Breast epithelium (tissue), 4 donors: ENCODE measurements at regions not wholly inside any gene's neighbourhood (a gene's known extent, or its start where the extent isn't known, plus 50 kb on each side); places are given as distances from the start of the nearest gene placed in this dataset.

Source experiments
- DNase-seq, 2 donors: peaks; one replicate each; pipeline ENCODE4 v3.0.0-alpha.2; 2019; ENCODE audit warnings: low spot score in 2 of 2
- H3K27ac ChIP-seq, 2 donors: fragments of 200-600 bp; sonication (generic) in 1 of 2; one replicate each; pipeline ENCODE4 v1.5.1; 2016 to 2019; ENCODE audit warnings: mild to moderate bottlenecking in 1 of 2
- H3K27me3 ChIP-seq, 2 donors: fragments of 200-600 bp; sonication (generic) in 1 of 2; one replicate each; pipeline versions ENCODE4 v1.5.1 to v1.6.0; 2017 to 2019; ENCODE audit warnings: control low read depth in 1 of 2, mild to moderate bottlenecking in 1 of 2
- H3K36me3 ChIP-seq: fragments of 200-600 bp; one replicate; pipeline ENCODE4 v1.5.1; 2019
- H3K4me1 ChIP-seq, 2 donors: fragments of 200-600 bp; sonication (generic); one replicate each; pipeline ENCODE4 v1.5.1; 2016 to 2019; ENCODE audit warnings: control low read depth in 1 of 2
- H3K4me3 ChIP-seq, 3 donors: fragments of 200-600 bp; sonication (generic); 1 replicate in 2 of 3; 2 replicates in 1 of 3; pipeline ENCODE4 v1.5.1; 2016 to 2019; ENCODE audit warnings: mild to moderate bottlenecking in 3 of 3, moderate library complexity in 2 of 3
- H3K9me3 ChIP-seq, 2 donors: fragments of 200-600 bp; sonication (generic) in 1 of 2; one replicate each; pipeline ENCODE4 v1.5.1; 2016 to 2019; ENCODE audit warnings: control low read depth in 1 of 2
- POLR2A ChIP-seq: fragments of 450-650 bp; IDR thresholded peaks from one replicate; pipeline ENCODE4 v1.6.1; 2016; ENCODE audit warnings: antibody characterized with exemption, mild to moderate bottlenecking, moderate library complexity
- POLR2AphosphoS5 ChIP-seq, 3 donors: sonication (generic); formaldehyde crosslinking; IDR thresholded peaks; one replicate each; pipeline ENCODE4 v1.6.1; 2017; ENCODE audit warnings: antibody characterized with exemption in 3 of 3
- intact Hi-C: fragments of 100-400 bp; cut with DNase I; formaldehyde crosslinking; loops from one replicate; pipeline ENCODE4 v1.15.1; 2023; ENCODE audit warnings: low total_unique reads
- TF ChIP-seq, protein P1 (sequence below), 3 donors: fragments of 450-650 bp; IDR thresholded peaks; one replicate each; pipeline ENCODE4 v1.5.1; 2016 to 2017; ENCODE audit warnings: antibody characterized with exemption in 3 of 3, mild to moderate bottlenecking in 3 of 3, moderate library complexity in 3 of 3

GRCh38 chr3:64311424-64312061 is 86.3 kb upstream of the PRICKLE2 start:
- TF ChIP-seq POLR2AphosphoS5 (IDR thresholded peaks at IDR 0.05) (no peak), POLR2A (no peak)
- TF ChIP-seq, protein P1, sequence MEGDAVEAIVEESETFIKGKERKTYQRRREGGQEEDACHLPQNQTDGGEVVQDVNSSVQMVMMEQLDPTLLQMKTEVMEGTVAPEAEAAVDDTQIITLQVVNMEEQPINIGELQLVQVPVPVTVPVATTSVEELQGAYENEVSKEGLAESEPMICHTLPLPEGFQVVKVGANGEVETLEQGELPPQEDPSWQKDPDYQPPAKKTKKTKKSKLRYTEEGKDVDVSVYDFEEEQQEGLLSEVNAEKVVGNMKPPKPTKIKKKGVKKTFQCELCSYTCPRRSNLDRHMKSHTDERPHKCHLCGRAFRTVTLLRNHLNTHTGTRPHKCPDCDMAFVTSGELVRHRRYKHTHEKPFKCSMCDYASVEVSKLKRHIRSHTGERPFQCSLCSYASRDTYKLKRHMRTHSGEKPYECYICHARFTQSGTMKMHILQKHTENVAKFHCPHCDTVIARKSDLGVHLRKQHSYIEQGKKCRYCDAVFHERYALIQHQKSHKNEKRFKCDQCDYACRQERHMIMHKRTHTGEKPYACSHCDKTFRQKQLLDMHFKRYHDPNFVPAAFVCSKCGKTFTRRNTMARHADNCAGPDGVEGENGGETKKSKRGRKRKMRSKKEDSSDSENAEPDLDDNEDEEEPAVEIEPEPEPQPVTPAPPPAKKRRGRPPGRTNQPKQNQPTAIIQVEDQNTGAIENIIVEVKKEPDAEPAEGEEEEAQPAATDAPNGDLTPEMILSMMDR (IDR thresholded peaks at IDR 0.05): no peak
- Histone ChIP-seq H3K4me3 (no peak overlapping the region), H3K9me3 (no peaks in the 10 kb centered on the region), H3K36me3 (no peaks in the 10 kb centered on the region), H3K27ac (peak overlapping the region; percentile 35 to 62), H3K4me1 (no peaks in the 10 kb centered on the region), H3K27me3 (no peaks in the 10 kb centered on the region)
- intact Hi-C loops: no loop called here
- no peak for DNase-seq

GRCh38 chr3:64308931-64309330 is 83.7 kb upstream of the PRICKLE2 start:
- no peak for DNase-seq
- H3K27me3 ChIP-seq: no peaks in the 10 kb centered on the region
- no peaks in the 10 kb centered on the region for H3K36me3 ChIP-seq
- H3K27ac ChIP-seq: no peak overlapping the region
- intact Hi-C loops: no loop called here
- no peaks in the 10 kb centered on the region for H3K4me1 ChIP-seq
- no peak overlapping the region for H3K4me3 ChIP-seq
- TF ChIP-seq POLR2AphosphoS5 (IDR thresholded peaks at IDR 0.05): no peak
- TF ChIP-seq, protein P1 (IDR thresholded peaks at IDR 0.05): no peak
- no peak for TF ChIP-seq POLR2A
- H3K9me3 ChIP-seq: no peaks in the 10 kb centered on the region

DNA sequence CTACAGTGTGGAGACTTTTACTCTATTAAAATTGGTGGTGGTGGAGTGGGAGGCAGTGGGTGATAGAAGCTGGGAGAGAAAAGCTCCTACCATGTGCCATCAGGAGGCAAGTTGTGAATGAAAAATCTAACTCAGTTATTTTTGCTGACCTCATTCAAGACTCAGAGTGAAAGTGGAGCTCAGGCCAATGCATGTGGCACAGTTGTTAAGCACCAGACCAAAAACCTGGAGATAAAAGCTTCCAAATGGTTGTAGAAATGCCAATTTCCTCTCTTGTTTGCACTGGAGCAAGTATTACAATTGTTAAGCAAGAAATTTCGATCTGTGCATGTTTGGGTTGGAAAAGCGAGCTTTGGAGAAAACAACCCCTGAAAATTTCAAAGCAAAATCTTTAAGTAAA is 81.5 kb upstream of the PRICKLE2 start:
- Histone ChIP-seq H3K27ac (no peak overlapping the region), H3K4me1 (no peaks in the 10 kb centered on the region), H3K27me3 (no peaks in the 10 kb centered on the region), H3K36me3 (no peaks in the 10 kb centered on the region), H3K9me3 (no peaks in the 10 kb centered on the region), H3K4me3 (no peak overlapping the region)
- TF ChIP-seq, protein P1 (IDR thresholded peaks at IDR 0.05): no peak
- TF ChIP-seq POLR2AphosphoS5 (IDR thresholded peaks at IDR 0.05) (peak in 1 of 3 donors; percentile 17), POLR2A (no peak)
- intact Hi-C loops: no loop called here
- DNase-seq: no peak

GRCh38 chr3:64305731-64306130 is 80.5 kb upstream of the PRICKLE2 start:
- no peaks in the 10 kb centered on the region for H3K9me3 ChIP-seq
- no peaks in the 10 kb centered on the region for H3K36me3 ChIP-seq
- H3K4me3 ChIP-seq: no peak overlapping the region
- no peaks in the 10 kb centered on the region for H3K27me3 ChIP-seq
- no peak overlapping the region for H3K27ac ChIP-seq
- TF ChIP-seq, protein P1 (IDR thresholded peaks at IDR 0.05): no peak
- no peak for DNase-seq
- intact Hi-C loops: no loop called here
- no peaks in the 10 kb centered on the region for H3K4me1 ChIP-seq

- Histone ChIP-seq H3K9me3 (no peaks in the 10 kb centered on the region), H3K27me3 (no peaks in the 10 kb centered on the region), H3K36me3 (no peaks in the 10 kb centered on the region), H3K27ac (no peak overlapping the region), H3K4me1 (no peaks in the 10 kb centered on the region), H3K4me3 (no peak overlapping the region)
- TF ChIP-seq, protein P1 (IDR thresholded peaks at IDR 0.05): no peak
- TF ChIP-seq POLR2AphosphoS5 (IDR thresholded peaks at IDR 0.05) (no peak), POLR2A (no peak)
- intact Hi-C loops: no loop called here
- no peak for DNase-seq
Observed at GRCh38 chr3:64304828-64305410, 79.7 kb upstream of the PRICKLE2 start.
